ENCODE measurements at regions not wholly inside any gene's neighbourhood (a gene's known extent, or its start where the extent isn't known, plus 50 kb on each side); places are given as distances from the start of the nearest gene placed in this dataset.
"Not testable (repeated sequence)": the region's sequence is repeated elsewhere in the genome, so short reads cannot be mapped to it uniquely, and the experiment has no call there.

- DNase-seq: no peak
Observed at GRCh38 chrY:3037471-3037870, 102.3 kb downstream of the ZFY start.

GRCh38 chrY:3040415-3040814, 105.2 kb downstream of the ZFY start:
- DNase-seq: no peak

- no peak for DNase-seq
Observed at GRCh38 chrY:3041985-3042384, 106.8 kb downstream of the ZFY start.

- DNase-seq: no peak
Observed at GRCh38 chrY:3042901-3043300, 107.7 kb downstream of the ZFY start.

GRCh38 chrY:3045048-3045447, 109.9 kb downstream of the ZFY start:
- DNase-seq: no peak

GRCh38 chrY:3055496-3055895, 120.3 kb downstream of the ZFY start:
- DNase-seq: not testable (repeated sequence)

GRCh38 chrY:3058342-3058741, 123.2 kb downstream of the ZFY start:
- not testable (repeated sequence) for DNase-seq

- not testable (repeated sequence) for DNase-seq
Observed at GRCh38 chrY:3060671-3061070, 125.5 kb downstream of the ZFY start.

- not testable (repeated sequence) for DNase-seq
Observed at GRCh38 chrY:3088149-3088548, 153.0 kb downstream of the ZFY start.

- DNase-seq: not testable (repeated sequence)
Observed at GRCh38 chrY:3108674-3109073, 173.5 kb downstream of the ZFY start.

- DNase-seq: not testable (repeated sequence)
Observed at GRCh38 chrY:3120234-3120633, 185.1 kb downstream of the ZFY start.

GRCh38 chrY:3120716-3121115, 185.5 kb downstream of the ZFY start:
- not testable (repeated sequence) for DNase-seq

- not testable (repeated sequence) for DNase-seq
Observed at GRCh38 chrY:3123482-3123881, 188.3 kb downstream of the ZFY start.

GRCh38 chrY:3171074-3171473, 235.9 kb downstream of the ZFY start:
- DNase-seq: not testable (repeated sequence)

GRCh38 chrY:3195035-3195434, 259.9 kb downstream of the ZFY start:
- DNase-seq: not testable (repeated sequence)

- DNase-seq: not testable (repeated sequence)
Observed at GRCh38 chrY:3202287-3202686, 267.1 kb downstream of the ZFY start.

GRCh38 chrY:3206733-3207132, 271.6 kb downstream of the ZFY start:
- not testable (repeated sequence) for DNase-seq

GRCh38 chrY:3213183-3213582, 278.0 kb downstream of the ZFY start:
- not testable (repeated sequence) for DNase-seq

- DNase-seq: not testable (repeated sequence)
Observed at GRCh38 chrY:3218134-3218533, 283.0 kb downstream of the ZFY start.

GRCh38 chrY:3218559-3218958, 283.4 kb downstream of the ZFY start:
- DNase-seq: not testable (repeated sequence)

- not testable (repeated sequence) for DNase-seq
Observed at GRCh38 chrY:3262911-3263310, 316.0 kb upstream of the TGIF2LY start.

GRCh38 chrY:3288063-3288462, 290.8 kb upstream of the TGIF2LY start:
- not testable (repeated sequence) for DNase-seq

GRCh38 chrY:3297235-3297634, 281.6 kb upstream of the TGIF2LY start:
- not testable (repeated sequence) for DNase-seq

- DNase-seq: not testable (repeated sequence)
Observed at GRCh38 chrY:3319988-3320387, 258.9 kb upstream of the TGIF2LY start.

GRCh38 chrY:3367535-3367934, 211.3 kb upstream of the TGIF2LY start:
- DNase-seq: not testable (repeated sequence)
